ENCODE measurements at regions not wholly inside any gene's neighbourhood (a gene's known extent, or its start where the extent isn't known, plus 50 kb on each side); places are given as distances from the start of the nearest gene placed in this dataset.
"Not testable (repeated sequence)": the region's sequence is repeated elsewhere in the genome, so short reads cannot be mapped to it uniquely, and the experiment has no call there.

DNA sequence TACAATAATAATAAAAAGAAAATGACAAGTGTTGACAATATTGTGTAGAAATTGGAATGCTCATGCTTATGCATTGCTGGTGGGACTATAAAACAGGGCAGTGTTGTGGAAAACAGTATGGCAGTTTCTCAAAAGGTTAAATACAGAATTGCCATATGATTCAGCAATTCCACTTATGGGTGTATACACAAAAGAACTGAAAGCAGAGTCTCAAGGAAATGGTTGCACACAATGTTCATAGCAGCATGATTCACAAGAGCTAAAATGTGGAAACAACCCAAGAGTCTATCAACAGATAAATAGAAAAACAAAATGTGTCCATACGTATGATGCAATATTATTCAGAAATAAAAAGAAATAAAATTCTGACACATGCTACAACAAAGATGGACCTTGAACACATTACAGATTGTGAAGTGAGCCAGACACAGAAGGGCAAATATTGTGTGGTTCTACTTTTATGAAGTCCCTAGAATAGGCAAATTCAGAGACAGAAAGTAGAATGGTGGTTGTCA lies 64.8 kb upstream of the GRM8 start:
- DNase-seq (ENCODE audit: low read depth), result peak; percentile 25
- Histone ChIP-seq H3K9ac (ENCODE audit: low read length) (no peak overlapping the region), H3K4me3 (ENCODE audit: low read length) (peak overlapping the region; percentile 9), H3K36me3 (ENCODE audit: control insufficient read depth, insufficient read depth, low read length, severe bottlenecking) (no peaks in the 10 kb centered on the region), H3K9me3 (ENCODE audit: control insufficient read depth, low read length) (peaks cover 6% of the 10 kb centered on the region), H3K27me3 (replicated peaks; ENCODE audit: control insufficient read depth, insufficient read depth, low read length) (peaks cover 13% of the 10 kb centered on the region), H3K4me1 (ENCODE audit: control insufficient read depth, insufficient read depth, low read length) (peaks cover 8% of the 10 kb centered on the region)

DNA sequence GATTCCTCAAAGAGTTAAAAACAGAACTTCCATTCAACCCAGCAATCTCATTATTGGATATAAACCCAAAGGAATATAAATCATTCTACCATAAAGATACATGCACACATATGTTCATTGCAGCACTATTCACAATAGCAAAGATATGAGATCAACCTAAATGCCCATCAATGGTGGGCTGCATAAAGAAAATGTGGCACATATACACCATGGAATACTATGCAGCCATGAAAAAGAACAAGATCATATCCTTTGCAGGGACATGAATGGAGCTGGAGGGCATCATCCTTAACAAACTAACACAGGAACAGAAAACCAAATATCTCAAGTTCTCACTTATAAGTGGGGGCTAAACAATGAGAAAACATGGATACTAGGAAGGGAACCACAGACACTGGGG lies 64.1 kb upstream of the GRM8 start:
- peaks cover 12% of the 10 kb centered on the region for H3K9me3 ChIP-seq (ENCODE audit: control insufficient read depth, low read length)
- H3K9ac ChIP-seq (ENCODE audit: low read length); H3K36me3 ChIP-seq (ENCODE audit: control insufficient read depth, insufficient read depth, low read length, severe bottlenecking); H3K4me1 ChIP-seq (ENCODE audit: control insufficient read depth, insufficient read depth, low read length); H3K4me3 ChIP-seq (ENCODE audit: low read length); DNase-seq (ENCODE audit: low read depth): not testable (repeated sequence)
- H3K27me3 ChIP-seq (replicated peaks; ENCODE audit: control insufficient read depth, insufficient read depth, low read length), result peaks cover 12% of the 10 kb centered on the region

DNA sequence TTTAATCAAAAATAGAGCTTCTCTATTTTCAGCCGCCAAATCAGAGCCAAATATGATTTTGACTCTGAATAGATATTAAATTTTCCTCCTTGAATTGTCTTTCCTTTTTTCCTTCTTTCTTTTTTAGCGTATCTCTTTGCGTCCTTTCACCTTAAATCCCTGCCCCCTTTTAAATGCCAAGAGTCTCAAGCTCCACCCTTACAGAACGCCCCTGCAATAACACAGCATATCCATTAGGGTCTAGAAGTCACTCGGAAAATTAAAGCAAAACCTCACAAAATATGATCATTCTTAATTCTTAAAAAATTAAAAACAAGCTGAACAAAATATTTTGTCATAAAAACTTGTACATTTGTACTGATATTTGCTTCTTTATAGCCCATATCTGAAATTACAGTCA lies 51.3 kb upstream of the GRM8 start:
- Histone ChIP-seq H3K4me3 (ENCODE audit: low read length) (no peak overlapping the region), H3K9me3 (ENCODE audit: control insufficient read depth, low read length) (peaks cover 7% of the 10 kb centered on the region), H3K36me3 (ENCODE audit: control insufficient read depth, insufficient read depth, low read length, severe bottlenecking) (no peaks in the 10 kb centered on the region), H3K4me1 (ENCODE audit: control insufficient read depth, insufficient read depth, low read length) (no peaks in the 10 kb centered on the region), H3K27me3 (replicated peaks; ENCODE audit: control insufficient read depth, insufficient read depth, low read length) (no peaks in the 10 kb centered on the region), H3K9ac (ENCODE audit: low read length) (no peak overlapping the region)
- DNase-seq (ENCODE audit: low read depth), result no peak

- Histone ChIP-seq H3K36me3 (ENCODE audit: control insufficient read depth, insufficient read depth, low read length, severe bottlenecking) (no peaks in the 10 kb centered on the region), H3K4me3 (ENCODE audit: low read length) (no peak overlapping the region), H3K9me3 (ENCODE audit: control insufficient read depth, low read length) (peaks cover 13% of the 10 kb centered on the region), H3K9ac (ENCODE audit: low read length) (no peak overlapping the region), H3K27me3 (replicated peaks; ENCODE audit: control insufficient read depth, insufficient read depth, low read length) (no peaks in the 10 kb centered on the region), H3K4me1 (ENCODE audit: control insufficient read depth, insufficient read depth, low read length) (no peaks in the 10 kb centered on the region)
- DNase-seq (ENCODE audit: low read depth), result no peak
Observed at GRCh38 chr7:127303102-127303501, 50.4 kb upstream of the GRM8 start.
